ENCODE measurements at regions not wholly inside any gene's neighbourhood (a gene's known extent, or its start where the extent isn't known, plus 50 kb on each side); places are given as distances from the start of the nearest gene placed in this dataset.

DNA sequence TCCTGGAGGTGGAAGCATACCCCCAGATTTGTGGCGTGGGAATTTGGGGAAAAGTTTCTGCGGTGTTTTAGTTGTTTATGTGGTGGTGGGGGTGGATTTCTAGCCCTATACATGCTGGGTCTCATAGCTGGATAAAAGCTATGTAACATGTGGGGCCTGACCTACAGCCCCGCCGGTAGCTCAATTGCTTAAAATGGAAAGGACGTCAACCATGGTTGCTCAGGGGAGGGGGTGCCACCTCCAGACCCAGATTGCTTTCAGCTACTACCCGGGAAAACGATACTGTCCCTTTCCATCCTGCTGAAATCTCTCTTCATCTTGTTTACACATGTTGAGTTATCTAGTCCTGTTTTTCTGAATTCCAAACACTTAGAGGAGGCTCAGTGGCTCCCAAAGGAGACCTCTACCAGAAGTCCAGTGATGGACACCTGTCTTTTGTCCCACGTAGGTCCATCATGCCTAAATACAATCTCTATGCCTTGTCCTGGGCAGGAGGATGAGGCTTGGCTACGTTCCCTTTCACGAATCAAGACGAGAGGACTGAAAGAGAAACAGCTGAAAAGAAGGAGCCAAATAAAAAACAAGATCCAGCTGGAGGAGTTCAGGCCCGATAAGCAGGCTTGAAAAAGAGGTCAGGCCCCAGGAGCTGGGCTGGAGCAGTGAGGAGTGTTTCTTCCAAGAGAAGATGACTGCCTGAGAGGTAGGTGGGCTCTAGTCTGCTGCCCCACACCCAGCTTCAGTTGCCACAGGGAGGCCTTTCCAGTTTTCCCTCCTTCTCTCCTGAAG lies 72.1 kb upstream of the TPRG1 start:
- POLR2A ChIA-PET (ENCODE audit: unreplicated experiment): interaction anchor here (0.6 kb wide), 1 partner anchor 488 kb away, joined by 3 read pairs; no protein-coding TSS in a partner anchor

DNA sequence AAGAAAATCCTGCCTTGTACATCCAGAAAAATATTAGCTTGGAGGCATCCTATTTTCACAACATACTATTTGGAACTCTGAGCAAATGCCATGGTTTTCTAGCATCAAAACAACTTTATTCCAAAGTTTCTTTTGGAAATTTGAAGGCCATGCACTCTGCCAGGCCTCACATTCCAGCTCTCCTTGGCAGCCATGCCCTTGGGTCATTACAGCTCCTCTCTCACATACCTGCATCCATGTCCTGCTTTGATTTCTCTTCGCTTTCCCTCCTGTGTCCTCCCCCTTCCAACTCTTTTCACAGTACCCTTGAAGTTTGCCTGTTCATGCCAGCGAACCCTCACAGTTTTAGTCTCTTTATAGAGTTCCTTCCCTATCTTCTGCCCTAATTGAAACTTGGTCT lies 70.9 kb upstream of the TPRG1 start:
- no peak overlapping the region for H3K4me3 ChIP-seq
- DNase-seq: no peak
- H3K4me1 ChIP-seq (replicated peaks; ENCODE audit: insufficient read depth): no peaks in the 10 kb centered on the region
- no peaks in the 10 kb centered on the region for H4K20me1 ChIP-seq (ENCODE audit: insufficient read depth)
- no peaks in the 10 kb centered on the region for H3K27me3 ChIP-seq (ENCODE audit: insufficient read depth, low read depth)
- no peak overlapping the region for H3K27ac ChIP-seq
- POLR2A ChIA-PET (ENCODE audit: unreplicated experiment): no interaction called here
- no peaks in the 10 kb centered on the region for H3K9me2 ChIP-seq (ENCODE audit: insufficient read depth)
- H3K79me2 ChIP-seq (ENCODE audit: low read depth): no peaks in the 10 kb centered on the region
- BruUV-seq (replicated peaks): no TSS peak
- intact Hi-C loops (cut with micrococcal nuclease; ENCODE audit: unreplicated experiment): no loop called here
- no peaks in the 10 kb centered on the region for H3K36me3 ChIP-seq (ENCODE audit: low read depth)
- TF ChIP-seq EZH2 (IDR thresholded peaks at IDR 0.05; ENCODE audit: low read depth): no peak
- TF ChIP-seq, protein P1, sequence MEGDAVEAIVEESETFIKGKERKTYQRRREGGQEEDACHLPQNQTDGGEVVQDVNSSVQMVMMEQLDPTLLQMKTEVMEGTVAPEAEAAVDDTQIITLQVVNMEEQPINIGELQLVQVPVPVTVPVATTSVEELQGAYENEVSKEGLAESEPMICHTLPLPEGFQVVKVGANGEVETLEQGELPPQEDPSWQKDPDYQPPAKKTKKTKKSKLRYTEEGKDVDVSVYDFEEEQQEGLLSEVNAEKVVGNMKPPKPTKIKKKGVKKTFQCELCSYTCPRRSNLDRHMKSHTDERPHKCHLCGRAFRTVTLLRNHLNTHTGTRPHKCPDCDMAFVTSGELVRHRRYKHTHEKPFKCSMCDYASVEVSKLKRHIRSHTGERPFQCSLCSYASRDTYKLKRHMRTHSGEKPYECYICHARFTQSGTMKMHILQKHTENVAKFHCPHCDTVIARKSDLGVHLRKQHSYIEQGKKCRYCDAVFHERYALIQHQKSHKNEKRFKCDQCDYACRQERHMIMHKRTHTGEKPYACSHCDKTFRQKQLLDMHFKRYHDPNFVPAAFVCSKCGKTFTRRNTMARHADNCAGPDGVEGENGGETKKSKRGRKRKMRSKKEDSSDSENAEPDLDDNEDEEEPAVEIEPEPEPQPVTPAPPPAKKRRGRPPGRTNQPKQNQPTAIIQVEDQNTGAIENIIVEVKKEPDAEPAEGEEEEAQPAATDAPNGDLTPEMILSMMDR (conservative IDR thresholded peaks at IDR 0.05): no peak
- H3K9me3 ChIP-seq (ENCODE audit: insufficient read depth, low read depth): no peaks in the 10 kb centered on the region
- no peak overlapping the region for H3K4me2 ChIP-seq
- no peak overlapping the region for H2AFZ ChIP-seq
- H3F3A ChIP-seq (ENCODE audit: insufficient read depth, low read depth): no peaks in the 10 kb centered on the region
- CTCF ChIA-PET: no interaction called here

More for the DNA sequence above, 72.1 kb upstream of the TPRG1 start:
- no peak overlapping the region for H2AFZ ChIP-seq
- H4K20me1 ChIP-seq (ENCODE audit: insufficient read depth): no peaks in the 10 kb centered on the region
- H3K9me3 ChIP-seq (ENCODE audit: insufficient read depth, low read depth): no peaks in the 10 kb centered on the region
- intact Hi-C loops (cut with micrococcal nuclease; ENCODE audit: unreplicated experiment): no loop called here
- no peaks in the 10 kb centered on the region for H3K27me3 ChIP-seq (ENCODE audit: insufficient read depth, low read depth)
- H3K79me2 ChIP-seq (ENCODE audit: low read depth): no peaks in the 10 kb centered on the region
- H3F3A ChIP-seq (ENCODE audit: insufficient read depth, low read depth): no peaks in the 10 kb centered on the region
- no TSS peak for BruUV-seq (replicated peaks)
- no peak overlapping the region for H3K4me3 ChIP-seq
- CTCF ChIA-PET: interaction anchor here (0.7 kb wide), 1 partner anchor 371 kb away, joined by 3 read pairs; no protein-coding TSS in a partner anchor
- TF ChIP-seq, protein P1 (conservative IDR thresholded peaks at IDR 0.05): no peak
- TF ChIP-seq EZH2 (IDR thresholded peaks at IDR 0.05; ENCODE audit: low read depth): no peak
- H3K36me3 ChIP-seq (ENCODE audit: low read depth): no peaks in the 10 kb centered on the region
- no peaks in the 10 kb centered on the region for H3K4me1 ChIP-seq (replicated peaks; ENCODE audit: insufficient read depth)
- DNase-seq: no peak
- H3K9me2 ChIP-seq (ENCODE audit: insufficient read depth): no peaks in the 10 kb centered on the region
- no peak overlapping the region for H3K4me2 ChIP-seq
- no peak overlapping the region for H3K27ac ChIP-seq

DNA sequence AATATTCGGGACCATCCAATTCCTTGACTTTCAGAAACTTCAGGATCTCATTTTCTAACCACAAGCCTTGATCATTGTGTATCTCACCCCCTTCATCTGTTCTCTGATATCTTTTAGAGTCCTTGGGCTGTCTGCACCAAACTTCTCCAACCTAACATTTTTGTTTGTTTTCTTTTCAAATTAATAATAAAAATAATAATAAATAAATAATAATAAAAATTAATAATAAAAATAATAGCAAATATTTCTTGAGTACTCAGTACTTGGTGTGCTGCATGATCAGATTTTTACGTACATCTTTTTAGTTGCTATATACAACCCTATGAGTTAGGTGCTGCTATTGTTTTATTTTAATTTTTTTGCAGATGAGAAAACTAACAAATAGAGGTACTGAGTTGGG lies 70.2 kb upstream of the TPRG1 start:
- no peak overlapping the region for H3K4me2 ChIP-seq
- BruUV-seq (replicated peaks): no TSS peak
- DNase-seq: no peak
- no peak overlapping the region for H2AFZ ChIP-seq
- H3K79me2 ChIP-seq (ENCODE audit: low read depth): no peaks in the 10 kb centered on the region
- no peaks in the 10 kb centered on the region for H3K9me3 ChIP-seq (ENCODE audit: insufficient read depth, low read depth)
- intact Hi-C loops (cut with micrococcal nuclease; ENCODE audit: unreplicated experiment): no loop called here
- ChIA-PET POLR2A (ENCODE audit: unreplicated experiment) (no interaction called here), CTCF (no interaction called here)
- no peaks in the 10 kb centered on the region for H3K36me3 ChIP-seq (ENCODE audit: low read depth)
- no peaks in the 10 kb centered on the region for H3K9me2 ChIP-seq (ENCODE audit: insufficient read depth)
- H4K20me1 ChIP-seq (ENCODE audit: insufficient read depth): no peaks in the 10 kb centered on the region
- H3K27ac ChIP-seq: no peak overlapping the region
- no peaks in the 10 kb centered on the region for H3F3A ChIP-seq (ENCODE audit: insufficient read depth, low read depth)
- H3K27me3 ChIP-seq (ENCODE audit: insufficient read depth, low read depth): no peaks in the 10 kb centered on the region
- TF ChIP-seq EZH2 (IDR thresholded peaks at IDR 0.05; ENCODE audit: low read depth): no peak
- TF ChIP-seq, protein P1 (conservative IDR thresholded peaks at IDR 0.05): no peak
- no peak overlapping the region for H3K4me3 ChIP-seq
- no peaks in the 10 kb centered on the region for H3K4me1 ChIP-seq (replicated peaks; ENCODE audit: insufficient read depth)
